Activated gamma-delta T cell treated with Interleukin-2 at 50 U/mL for 16 hours (primary cell): ENCODE measurements at regions not wholly inside any gene's neighbourhood (a gene's known extent, or its start where the extent isn't known, plus 50 kb on each side); places are given as distances from the start of the nearest gene placed in this dataset.

Source experiments
- DNase-seq: peaks from one replicate; pipeline ENCODE4 v3.0.0-alpha.2; 2020

- DNase-seq = no peak
Observed at GRCh38 chr16:85462714-85463611, 150.2 kb upstream of the GSE1 start.

DNA sequence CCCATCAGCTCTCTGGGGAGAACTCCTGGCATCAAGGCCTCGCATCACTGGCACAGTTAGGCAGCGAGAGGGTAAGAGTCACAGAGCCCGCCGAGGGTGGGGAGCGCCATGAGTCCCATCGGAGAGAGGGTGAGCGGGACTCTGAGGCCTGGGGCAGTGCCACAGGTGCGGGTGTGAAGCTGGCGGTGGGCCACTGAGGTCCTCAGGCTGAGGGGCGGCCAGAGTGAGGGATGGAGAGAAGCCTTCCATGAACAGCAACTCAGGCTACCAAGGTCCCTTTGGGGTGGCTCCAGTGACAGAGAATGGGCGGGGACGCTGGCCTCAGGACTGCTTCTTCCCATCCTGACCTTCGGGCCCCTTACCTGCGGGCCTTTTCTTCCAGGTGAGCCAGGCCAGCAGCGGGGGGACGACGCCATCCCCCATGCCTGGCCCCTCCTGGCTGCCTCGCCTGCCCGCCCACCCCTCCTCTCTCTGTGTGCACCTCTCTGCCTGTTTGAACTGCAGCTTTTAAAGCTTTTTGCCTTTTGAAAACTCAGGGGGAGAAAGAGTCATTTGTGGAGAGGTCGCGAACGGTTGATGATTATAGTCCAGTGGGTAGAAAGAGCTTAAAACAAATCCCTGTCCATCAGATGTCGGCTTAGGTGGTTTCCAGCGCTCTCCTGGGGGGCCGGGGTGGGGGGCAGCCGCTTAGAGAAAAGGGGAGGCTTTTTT, 149.3 kb upstream of the GSE1 start:
- no peak for DNase-seq

DNA sequence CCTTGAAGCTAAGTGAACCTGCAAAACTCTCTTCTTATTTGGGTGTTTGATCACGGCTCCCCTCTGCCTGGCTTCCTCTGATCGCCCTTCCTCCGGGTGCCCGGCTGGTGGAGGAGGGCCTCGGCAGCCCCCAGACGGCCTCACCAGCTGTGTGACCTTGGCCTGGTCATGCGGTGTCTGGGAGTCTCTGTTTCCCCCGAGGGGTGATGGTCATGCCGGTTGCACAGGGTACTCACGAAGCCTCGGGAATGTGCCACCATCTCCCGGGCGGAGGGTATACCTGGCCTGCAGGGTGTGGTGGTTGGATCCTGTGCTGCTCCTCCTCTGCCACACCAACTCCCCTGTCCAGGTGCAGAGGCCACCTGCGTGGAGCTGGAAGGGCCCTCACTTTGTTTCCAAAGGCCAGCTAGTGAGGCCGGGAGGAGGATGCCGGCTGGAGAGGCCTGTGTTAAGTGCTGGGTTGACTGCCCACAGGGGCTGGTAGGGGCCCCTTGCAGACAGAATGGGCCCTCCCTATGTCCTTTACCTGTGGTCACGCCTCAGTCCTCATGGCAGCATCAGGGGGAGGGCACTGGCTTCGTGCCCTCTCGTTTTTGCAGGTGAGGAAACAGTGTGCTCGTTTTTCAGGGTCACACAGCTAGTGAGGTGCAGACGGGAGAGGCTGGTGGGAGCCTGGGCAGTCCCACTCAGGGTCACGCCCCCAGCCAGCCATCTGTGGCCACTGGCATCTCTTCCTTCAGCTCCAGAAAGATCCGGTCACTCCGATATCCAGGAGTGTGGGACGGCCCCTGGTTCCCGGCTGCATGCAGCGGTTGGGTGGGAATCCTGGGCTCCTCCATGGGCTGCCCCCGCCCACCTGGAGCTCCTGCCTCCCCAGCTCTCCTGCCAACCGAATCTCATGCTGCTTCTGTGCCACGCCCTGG, 148.5 kb upstream of the GSE1 start:
- no peak for DNase-seq

DNA sequence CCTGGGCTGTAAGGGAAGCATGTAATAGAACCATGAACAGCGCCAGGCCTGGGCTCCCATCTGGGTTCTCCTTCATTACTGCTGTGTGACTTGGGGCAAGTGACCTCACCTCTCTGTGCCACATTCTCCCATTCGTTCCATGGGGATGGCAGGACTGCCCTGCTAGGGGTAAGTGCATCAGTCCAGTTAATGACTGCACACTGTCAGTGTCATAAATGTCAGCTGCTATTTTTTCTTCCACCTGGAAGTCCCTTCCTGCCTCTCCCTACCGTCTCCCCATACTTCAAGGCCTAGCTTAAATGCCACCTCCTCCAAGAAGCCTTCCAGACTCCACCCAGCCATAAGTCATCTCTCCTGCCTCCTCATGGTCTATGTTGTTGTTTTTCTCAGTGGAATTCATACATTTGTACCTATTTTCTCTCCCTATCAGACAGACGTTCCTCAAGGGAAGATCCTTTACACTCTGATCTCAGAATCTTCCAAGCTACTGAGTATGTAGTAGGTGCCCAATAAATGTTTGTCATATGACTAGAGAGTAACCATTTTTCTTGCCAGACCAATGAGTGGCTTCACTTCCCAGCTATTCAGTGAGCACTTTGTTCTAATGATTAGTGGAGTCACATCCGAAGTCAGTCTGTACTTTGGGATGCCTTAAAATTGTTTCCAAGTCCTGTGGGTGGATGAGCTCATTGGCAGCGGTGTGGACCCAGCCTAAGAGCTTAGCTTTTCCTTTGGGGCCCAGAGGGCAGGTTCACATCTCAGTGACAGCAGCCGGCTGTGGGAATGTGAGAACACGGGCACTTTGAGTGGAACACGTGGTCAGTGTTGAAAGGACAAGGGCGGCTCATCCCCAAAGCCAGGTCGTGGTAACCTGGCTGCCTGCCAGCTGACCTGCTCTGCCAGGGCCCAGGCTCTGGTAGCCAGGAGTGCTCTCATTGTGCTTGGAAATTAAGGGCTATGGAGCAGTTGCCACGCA, 147.5 kb upstream of the GSE1 start:
- no peak for DNase-seq

GRCh38 chr16:85466304-85466700, 146.8 kb upstream of the GSE1 start:
- no peak for DNase-seq

GRCh38 chr16:85466989-85467388, 146.1 kb upstream of the GSE1 start:
- DNase-seq = no peak

DNA sequence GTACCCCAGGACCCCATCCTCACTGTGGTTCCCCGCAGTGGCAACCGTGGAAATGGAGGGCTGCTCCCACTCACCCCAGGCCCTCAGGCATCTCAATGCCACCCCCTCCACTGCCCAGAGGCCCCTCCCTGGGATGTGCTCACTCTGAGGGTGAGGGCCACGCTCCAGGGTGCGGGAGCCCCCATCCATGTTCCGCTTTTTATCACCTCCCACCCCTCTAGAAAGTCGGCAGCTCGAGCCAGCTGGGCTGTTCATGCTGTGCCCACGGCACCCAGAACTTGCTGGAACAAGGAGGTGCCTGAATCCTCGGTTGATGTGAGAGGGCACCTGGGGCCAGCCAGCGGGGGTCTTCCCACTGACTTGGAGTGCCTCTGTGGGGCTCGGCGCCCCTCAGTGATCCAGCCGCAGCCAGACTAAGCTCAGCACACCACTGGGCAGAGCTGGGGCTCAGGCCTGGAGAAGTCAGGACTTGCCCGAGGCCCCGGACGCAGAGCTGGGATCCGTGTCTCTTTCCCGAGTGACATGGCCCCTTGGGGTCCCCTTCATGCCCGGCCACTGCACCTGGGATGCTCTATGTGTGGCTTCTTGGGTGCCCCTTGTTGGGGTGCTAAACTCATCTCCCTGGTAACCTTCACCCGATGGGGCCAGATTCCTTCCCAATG, 143.1 kb upstream of the GSE1 start:
- no peak for DNase-seq

GRCh38 chr16:85470873-85471272, 142.2 kb upstream of the GSE1 start:
- DNase-seq = no peak

DNA sequence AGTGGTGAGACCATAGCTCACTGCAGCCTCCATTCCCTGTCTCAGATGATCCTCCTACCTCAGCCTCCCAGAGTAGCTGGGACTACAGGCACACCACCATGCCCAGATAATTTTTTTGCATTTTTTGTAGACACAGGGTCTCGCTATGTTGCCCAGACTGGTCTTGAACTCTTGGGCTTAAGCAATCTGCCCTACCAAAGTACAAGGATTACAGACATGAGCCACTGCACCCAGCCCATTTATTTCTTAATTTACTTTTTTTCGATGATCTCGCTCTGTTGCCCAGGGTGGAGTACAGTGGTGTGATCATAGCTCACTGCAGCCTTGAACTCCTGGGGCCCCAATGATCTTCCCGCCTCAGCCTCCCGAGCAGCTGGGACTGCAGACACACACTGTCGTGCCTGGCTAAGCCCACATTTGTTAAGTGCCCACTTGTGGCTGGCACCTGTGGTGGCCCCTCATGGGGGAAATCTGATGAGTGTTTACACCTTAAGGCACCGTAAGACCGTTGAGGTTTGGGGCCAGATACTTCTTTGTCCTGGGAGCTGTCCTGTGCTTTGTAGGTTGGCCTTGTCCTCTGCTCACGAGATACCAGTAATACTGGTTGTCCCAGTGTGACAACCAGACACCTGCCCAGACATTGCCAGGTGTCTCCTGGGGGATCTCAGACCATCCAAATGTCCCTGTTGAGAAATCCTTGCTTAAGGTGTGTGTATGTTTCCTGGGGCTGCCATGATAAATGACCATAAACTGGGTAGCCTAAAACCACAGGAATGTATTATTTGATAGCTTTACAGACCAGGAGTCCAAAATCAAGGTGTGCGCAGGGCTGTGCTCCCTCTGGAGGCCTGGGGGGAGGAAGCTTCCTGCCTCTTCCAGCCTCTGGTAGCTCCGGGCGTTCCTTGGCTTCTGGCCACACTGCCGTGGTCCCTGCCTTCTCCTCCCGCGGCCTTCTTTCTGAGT, 141.4 kb upstream of the GSE1 start:
- no peak for DNase-seq

GRCh38 chr16:85472514-85472913, 140.6 kb upstream of the GSE1 start:
- no peak for DNase-seq

GRCh38 chr16:85473323-85473722, 139.8 kb upstream of the GSE1 start:
- DNase-seq = no peak

GRCh38 chr16:85473909-85474620, 139.1 kb upstream of the GSE1 start:
- DNase-seq = no peak

DNA sequence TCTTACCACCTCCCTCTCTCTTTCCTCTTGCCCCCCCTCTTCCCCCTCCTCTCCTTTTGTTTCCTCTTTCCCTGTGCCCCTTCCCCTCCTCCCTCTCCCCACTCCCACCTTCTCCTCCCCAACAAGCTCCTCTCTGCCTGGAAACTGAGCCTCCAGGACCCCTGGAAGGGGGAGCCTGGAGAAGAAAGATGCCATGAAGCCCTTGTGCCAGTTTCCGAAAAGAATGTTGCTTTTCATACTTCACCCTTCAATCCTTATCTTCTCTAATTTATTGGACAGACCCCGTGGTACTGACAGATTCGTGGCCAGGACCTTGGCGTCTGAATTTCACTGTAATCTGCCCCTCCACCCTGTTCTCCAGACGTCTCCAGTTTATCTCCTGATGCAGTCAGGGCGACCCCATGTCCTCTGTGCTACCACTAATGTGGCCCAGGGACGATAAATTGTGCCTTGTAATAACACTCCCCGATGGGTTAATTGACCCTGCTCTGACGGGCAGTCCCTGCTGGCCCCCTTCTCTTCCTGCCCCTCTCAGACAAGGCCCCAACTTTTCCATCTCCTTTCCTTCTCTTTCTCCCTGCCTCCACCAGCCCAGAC, 138.4 kb upstream of the GSE1 start:
- no peak for DNase-seq

- no peak for DNase-seq
Observed at GRCh38 chr16:85475233-85475632, 137.9 kb upstream of the GSE1 start.

DNA sequence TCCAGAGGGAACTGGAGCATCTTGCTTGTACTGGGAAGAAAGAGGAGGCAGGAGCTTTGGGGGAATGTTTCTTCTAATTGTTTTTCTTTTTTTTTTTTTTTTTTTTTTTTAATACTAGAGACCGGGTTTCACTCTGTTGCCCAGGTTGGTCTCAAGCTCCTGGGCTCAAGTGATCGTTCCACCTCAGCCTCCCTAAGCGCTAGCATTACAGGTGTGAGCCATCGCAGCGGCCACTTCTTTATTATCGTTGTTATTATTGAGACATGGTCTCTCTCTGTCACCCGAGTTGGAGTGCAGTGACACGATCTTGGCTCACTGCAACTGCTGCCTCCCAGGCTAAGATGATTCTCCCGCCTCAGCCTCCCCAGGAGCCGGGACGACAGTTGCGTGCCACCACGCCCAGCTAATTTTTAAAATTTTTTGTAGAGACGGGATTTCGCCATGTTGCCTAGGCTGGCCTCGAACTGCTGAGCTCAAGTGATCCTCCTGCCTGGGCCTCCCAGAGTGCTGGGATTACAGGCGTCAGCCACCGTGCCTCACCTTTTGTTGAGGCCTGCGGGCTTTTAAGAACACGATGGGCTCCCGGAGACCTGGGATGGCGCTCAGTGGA, 137.3 kb upstream of the GSE1 start:
- DNase-seq = no peak

- DNase-seq = no peak
Observed at GRCh38 chr16:85476389-85476788, 136.7 kb upstream of the GSE1 start.

DNA sequence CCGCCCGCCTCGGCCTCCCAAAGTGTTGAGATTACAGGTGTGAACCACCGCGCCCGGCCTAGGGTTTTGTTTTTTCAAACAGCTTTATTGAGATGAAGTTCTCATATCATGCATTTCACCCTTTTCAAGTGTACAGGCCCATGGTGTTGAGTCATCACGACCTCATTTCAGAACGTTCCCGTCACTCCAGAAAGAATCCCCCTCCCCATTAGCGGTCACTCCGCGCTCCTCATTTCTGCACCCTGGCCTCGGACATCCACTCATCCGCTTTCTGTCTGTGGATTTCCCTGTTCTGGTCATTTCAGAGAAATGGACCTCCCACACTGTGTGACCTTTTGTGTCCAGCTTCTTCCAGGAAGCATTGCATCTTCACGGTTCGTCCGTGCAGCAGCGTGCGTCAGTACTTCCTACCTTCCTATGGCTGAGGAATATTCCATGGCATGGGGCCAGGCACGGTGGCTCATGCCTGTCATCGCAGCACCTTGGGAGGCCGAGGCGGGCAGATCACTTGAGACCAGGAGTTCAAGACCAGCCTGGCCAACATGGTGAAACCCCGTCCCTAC, 135.2 kb upstream of the GSE1 start:
- DNase-seq = no peak
